ENCODE measurements at regions not wholly inside any gene's neighbourhood (a gene's known extent, or its start where the extent isn't known, plus 50 kb on each side); places are given as distances from the start of the nearest gene placed in this dataset.

DNA sequence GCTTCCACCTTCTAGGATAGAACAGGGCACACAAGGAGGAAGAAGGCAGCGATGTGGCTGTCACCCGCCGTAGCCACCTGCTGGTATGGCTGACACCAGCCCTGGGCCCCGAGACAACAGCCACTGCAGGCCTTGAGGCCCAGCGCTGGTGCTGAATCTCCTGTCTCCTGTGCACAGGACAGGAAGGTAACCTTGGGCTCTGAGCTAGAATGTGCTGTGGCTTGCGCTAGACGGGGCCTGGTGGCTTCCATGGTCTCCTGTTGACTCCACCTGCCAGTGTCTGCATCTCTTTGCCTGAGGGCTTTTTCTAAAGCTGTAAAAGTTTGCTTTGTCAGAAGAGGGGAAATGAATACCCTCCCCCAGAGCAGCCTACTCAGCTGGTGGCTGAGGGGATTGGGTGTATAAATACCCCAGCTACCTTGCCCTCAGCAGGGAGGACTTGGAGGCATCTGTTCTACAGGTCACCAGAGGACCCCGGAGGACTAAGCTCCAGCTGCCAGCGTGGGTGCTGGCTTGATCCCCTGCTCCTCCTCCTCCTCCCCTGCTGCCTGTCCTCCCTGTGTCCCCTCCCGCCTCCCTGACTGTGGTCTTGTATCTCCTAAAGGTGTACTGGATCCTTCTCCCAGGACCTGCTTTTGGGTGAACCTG lies 76.1 kb upstream of the SDK2 start:
- TF ChIP-seq, protein P1, sequence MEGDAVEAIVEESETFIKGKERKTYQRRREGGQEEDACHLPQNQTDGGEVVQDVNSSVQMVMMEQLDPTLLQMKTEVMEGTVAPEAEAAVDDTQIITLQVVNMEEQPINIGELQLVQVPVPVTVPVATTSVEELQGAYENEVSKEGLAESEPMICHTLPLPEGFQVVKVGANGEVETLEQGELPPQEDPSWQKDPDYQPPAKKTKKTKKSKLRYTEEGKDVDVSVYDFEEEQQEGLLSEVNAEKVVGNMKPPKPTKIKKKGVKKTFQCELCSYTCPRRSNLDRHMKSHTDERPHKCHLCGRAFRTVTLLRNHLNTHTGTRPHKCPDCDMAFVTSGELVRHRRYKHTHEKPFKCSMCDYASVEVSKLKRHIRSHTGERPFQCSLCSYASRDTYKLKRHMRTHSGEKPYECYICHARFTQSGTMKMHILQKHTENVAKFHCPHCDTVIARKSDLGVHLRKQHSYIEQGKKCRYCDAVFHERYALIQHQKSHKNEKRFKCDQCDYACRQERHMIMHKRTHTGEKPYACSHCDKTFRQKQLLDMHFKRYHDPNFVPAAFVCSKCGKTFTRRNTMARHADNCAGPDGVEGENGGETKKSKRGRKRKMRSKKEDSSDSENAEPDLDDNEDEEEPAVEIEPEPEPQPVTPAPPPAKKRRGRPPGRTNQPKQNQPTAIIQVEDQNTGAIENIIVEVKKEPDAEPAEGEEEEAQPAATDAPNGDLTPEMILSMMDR (conservative IDR thresholded peaks at IDR 0.05): no peak
- no peak overlapping the region for H3K27ac ChIP-seq

DNA sequence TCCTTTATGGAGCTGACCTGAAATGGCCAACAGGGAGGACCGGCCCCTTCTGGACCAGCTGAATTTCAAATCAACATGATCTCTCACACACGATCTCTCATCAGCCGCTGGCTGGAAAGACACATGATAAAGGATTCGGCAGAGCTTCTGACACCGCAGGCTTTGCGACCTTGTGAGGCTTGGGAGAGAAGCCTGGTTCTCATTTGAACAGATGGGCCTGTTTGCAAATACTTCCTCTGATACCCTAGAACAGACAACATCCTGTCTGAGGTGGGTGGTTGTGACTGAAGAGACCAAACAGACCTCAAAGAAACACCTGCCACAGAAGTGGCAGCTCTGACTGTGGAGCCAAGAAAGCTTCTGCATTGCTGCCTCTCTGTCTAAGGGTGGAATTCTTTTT lies 77.9 kb upstream of the SDK2 start:
- no peak overlapping the region for H3K27ac ChIP-seq
- TF ChIP-seq, protein P1 (conservative IDR thresholded peaks at IDR 0.05): no peak

DNA sequence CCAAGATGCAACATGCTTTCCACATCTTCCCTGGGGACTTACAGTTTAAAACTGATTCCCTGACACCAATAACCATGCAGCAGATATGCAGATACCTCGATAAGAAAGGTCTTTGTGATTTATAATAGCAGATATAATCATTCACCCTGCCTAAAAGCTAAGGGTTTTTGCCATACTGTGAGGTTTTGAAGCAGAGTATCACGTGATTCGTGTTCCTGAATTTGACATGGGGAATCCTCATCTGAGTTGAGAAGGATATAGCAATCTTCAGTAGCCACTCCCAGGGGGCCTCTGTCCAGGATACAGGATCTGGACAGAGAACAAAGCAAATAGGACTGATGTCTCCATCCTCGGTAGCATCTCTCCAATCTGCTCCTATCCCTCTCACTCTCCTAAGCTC lies 79.1 kb upstream of the SDK2 start:
- H3K27ac ChIP-seq: no peak overlapping the region
- TF ChIP-seq, protein P1 (conservative IDR thresholded peaks at IDR 0.05): no peak

DNA sequence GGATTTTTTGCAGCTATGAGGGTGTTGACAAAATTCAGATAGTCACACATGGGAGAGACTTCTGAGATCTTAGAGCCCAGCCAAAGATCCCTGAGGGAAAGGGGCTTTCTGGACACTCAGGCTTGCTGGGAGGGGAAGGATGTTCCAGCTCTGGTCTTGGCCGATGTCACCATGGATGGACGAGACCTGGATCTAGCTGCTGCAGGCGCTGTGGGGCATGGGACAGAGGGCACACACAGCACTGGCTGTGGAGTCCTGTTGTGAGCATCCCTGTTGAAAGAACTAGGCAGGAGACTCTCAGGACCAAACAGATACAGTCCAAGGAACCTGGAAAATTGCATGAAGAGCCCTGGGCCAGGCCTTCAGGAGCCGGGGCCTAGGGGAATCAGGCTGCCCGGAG lies 80.1 kb upstream of the SDK2 start:
- TF ChIP-seq, protein P1 (conservative IDR thresholded peaks at IDR 0.05): no peak
- no peak overlapping the region for H3K27ac ChIP-seq

DNA sequence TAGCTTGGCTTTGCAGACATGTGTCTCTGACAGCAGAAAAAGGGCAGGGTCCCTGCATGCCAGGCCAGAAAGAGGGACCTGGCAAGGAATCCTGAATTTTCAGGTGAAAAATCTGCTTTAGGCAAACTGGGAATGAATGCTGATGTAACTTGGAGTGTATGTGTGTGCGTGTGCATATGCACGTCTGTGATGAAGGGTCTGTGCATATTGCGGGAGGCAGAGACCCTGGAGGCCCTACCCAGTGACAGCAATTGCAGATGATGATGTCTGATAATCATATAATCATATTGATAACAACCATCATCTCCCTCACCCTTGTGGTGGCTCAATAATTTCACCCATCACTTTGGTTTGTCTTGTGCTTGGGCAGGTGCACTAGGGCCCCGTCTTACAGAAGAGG lies 80.7 kb upstream of the SDK2 start:
- no peak overlapping the region for H3K27ac ChIP-seq
- TF ChIP-seq, protein P1 (conservative IDR thresholded peaks at IDR 0.05): no peak

DNA sequence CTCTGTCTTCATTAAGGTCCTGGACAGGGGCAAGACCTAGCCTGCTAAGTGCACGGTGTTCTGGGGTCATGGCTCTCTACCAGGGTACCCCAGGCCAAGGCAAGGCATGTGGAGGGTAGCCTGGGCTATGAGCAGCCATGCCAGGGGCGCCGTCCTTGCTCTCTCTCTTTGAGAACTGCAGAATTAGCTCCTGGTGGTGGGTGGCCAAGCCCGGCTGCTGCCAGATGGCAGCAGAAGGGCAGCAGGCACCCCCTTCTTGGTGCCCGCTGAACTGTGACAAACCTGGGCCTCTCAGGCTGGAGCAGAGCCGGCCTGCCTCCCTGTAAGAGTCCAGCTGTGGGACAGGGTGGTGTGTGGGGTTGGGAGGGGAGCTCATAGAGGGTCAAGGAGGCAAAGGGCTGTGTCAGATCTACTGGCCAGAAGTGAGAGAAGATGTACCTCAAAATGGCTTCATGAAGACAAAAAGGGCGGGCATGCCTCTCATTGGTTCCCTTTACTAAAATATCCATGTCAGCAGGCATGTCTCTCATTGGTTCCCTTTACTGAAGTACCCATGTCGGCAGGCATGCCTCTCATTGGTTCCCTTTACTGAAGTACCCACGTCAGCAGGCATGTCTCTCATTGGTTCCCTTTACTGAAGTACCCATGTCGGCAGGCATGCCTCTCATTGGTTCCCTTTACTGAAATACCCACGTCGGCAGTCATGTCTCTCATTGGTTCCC lies 81.7 kb upstream of the SDK2 start:
- TF ChIP-seq, protein P1 (conservative IDR thresholded peaks at IDR 0.05): no peak
- H3K27ac ChIP-seq: no peak overlapping the region

DNA sequence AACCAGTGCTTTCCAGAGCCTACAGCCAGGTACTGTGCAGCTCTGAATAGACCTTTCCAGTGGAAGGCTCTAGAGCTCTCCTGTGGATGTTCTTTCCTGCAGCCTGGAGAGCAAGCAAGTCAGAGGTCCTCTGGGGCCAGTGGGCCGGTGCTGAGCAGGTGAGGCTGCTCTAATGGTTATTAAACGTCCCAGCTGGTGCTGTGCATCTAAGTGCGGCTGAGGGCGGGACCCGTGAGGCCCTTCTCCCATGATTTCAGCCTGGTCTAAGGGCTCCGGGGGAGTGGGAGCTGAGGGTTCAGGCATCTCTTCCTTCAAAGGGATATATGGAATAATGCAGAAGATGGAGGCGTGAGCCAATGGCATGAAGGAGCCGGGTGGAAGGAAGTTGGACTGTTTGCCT lies 83.7 kb upstream of the SDK2 start:
- TF ChIP-seq, protein P1 (conservative IDR thresholded peaks at IDR 0.05): no peak
- no peak overlapping the region for H3K27ac ChIP-seq
